A673 (cell line): ENCODE measurements at regions not wholly inside any gene's neighbourhood (a gene's known extent, or its start where the extent isn't known, plus 50 kb on each side); places are given as distances from the start of the nearest gene placed in this dataset.

Experiments used
- CTCF ChIP-seq: fragments of 300-800, 200-600 bp; sonication (generic); conservative IDR thresholded peaks from 2 replicates; pipeline ENCODE4 v1.5.1; 2017; ENCODE audit warnings: low read depth, mild to moderate bottlenecking, antibody characterized with exemption, low read length, moderate library complexity, mixed read lengths
- EZH2 ChIP-seq: fragments of 200-600 bp; sonication (generic); IDR thresholded peaks from 2 replicates; pipeline ENCODE4 v1.6.1; 2017; ENCODE audit warnings: borderline replicate concordance, low read depth, mild to moderate bottlenecking, mixed read lengths, antibody characterized with exemption, low read length; ENCODE audit not compliant: poor library complexity, severe bottlenecking

- TF ChIP-seq CTCF: no peak
- TF ChIP-seq EZH2: no peak
Measured at GRCh38 chr21:23045955-23046354, 2047.7 kb downstream of the NCAM2 start.
